ENCODE measurements at regions not wholly inside any gene's neighbourhood (a gene's known extent, or its start where the extent isn't known, plus 50 kb on each side); places are given as distances from the start of the nearest gene placed in this dataset.

DNA sequence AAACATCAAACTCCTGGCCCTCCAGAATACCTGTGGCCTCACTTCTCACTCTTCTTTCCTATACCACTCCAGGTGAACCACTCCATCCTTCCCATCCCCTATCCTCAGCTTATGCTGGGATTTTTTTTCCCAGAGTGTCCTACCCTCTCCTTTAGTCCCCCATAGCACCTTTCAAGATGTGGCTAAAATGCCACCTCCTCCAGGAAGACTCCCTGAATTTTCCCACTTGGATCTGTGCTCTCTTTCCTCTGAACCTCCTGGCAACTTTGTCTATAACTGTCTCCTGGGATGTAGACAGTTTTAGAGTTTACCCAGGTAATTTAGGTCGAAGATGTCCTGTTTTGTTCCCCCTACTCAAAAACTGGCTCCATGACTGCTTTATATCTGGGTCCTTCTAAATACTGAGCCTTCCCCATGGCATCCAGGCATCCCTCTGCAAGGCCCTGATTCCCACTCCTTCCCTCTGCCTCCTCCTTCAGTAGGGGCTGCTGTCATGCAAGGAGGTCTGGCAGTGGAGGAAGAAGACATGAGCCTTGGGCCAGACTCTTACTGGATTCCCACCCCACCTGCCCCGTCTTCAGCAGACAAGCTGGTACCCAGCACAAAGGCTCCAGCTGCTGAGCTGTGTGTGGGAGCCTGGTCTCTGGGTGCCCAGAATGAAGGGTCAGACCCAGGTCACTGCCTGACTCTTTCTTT, 161.5 kb downstream of the SMAD6 start:
- TF ChIP-seq, protein P1, sequence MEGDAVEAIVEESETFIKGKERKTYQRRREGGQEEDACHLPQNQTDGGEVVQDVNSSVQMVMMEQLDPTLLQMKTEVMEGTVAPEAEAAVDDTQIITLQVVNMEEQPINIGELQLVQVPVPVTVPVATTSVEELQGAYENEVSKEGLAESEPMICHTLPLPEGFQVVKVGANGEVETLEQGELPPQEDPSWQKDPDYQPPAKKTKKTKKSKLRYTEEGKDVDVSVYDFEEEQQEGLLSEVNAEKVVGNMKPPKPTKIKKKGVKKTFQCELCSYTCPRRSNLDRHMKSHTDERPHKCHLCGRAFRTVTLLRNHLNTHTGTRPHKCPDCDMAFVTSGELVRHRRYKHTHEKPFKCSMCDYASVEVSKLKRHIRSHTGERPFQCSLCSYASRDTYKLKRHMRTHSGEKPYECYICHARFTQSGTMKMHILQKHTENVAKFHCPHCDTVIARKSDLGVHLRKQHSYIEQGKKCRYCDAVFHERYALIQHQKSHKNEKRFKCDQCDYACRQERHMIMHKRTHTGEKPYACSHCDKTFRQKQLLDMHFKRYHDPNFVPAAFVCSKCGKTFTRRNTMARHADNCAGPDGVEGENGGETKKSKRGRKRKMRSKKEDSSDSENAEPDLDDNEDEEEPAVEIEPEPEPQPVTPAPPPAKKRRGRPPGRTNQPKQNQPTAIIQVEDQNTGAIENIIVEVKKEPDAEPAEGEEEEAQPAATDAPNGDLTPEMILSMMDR (optimal IDR thresholded peaks at IDR 0.05 in 1 of 3, IDR thresholded peaks at IDR 0.05 in 1 of 3, conservative IDR thresholded peaks at IDR 0.05 in 1 of 3; ENCODE audit: extremely low read depth in 1 of 3, insufficient read depth in 2 of 3, low read length in 3 of 3): no peak
- TF ChIP-seq EZH2 (IDR thresholded peaks at IDR 0.05; ENCODE audit: low read length): no peak
